Endodermal cell (in vitro differentiated cells): ENCODE measurements at regions not wholly inside any gene's neighbourhood (a gene's known extent, or its start where the extent isn't known, plus 50 kb on each side); places are given as distances from the start of the nearest gene placed in this dataset.

Experiments
- DNase-seq: peaks from one replicate; pipeline ENCODE4 v3.0.0-alpha.2; 2017
- H3K27ac ChIP-seq: 2 replicates; pipeline ENCODE4 v1.5.1; 2013; ENCODE audit warnings: mild to moderate bottlenecking, low read depth, low read length, moderate library complexity
- H3K27me3 ChIP-seq: 2 replicates; pipeline ENCODE4 v1.6.1; 2013; ENCODE audit warnings: mild to moderate bottlenecking, low read length, moderate library complexity; ENCODE audit not compliant: insufficient read depth, control insufficient read depth, poor library complexity, severe bottlenecking
- H3K36me3 ChIP-seq: 2 replicates; pipeline ENCODE4 v1.7.0; 2013; ENCODE audit warnings: mild to moderate bottlenecking, low read length, moderate library complexity; ENCODE audit not compliant: control insufficient read depth, insufficient read depth
- H3K4me1 ChIP-seq: one replicate; pipeline ENCODE4 v1.7.0; 2013; ENCODE audit warnings: low read length; ENCODE audit not compliant: control insufficient read depth, insufficient read depth
- H3K4me3 ChIP-seq: 2 replicates; pipeline ENCODE4 v1.5.1; 2013; ENCODE audit warnings: mild to moderate bottlenecking, low read length, moderate library complexity
- H3K9ac ChIP-seq: 2 replicates; pipeline ENCODE4 v1.6.1; 2013; ENCODE audit warnings: mild to moderate bottlenecking, low read length, moderate library complexity; ENCODE audit not compliant: poor library complexity, severe bottlenecking; ENCODE audit errors: extremely low read depth
- H3K9me3 ChIP-seq: 2 replicates; pipeline ENCODE4 v1.6.1; 2013; ENCODE audit warnings: mild to moderate bottlenecking, low read length, moderate library complexity; ENCODE audit not compliant: control insufficient read depth
- H3K27ac Mint-ChIP-seq: 2 replicates; pipeline ENCODE4 v1.8.0; 2020; ENCODE audit warnings: mixed read lengths
- H3K27me3 Mint-ChIP-seq: 2 replicates; pipeline ENCODE4 v1.8.0; 2021; ENCODE audit warnings: mild to moderate bottlenecking, mixed read lengths; ENCODE audit not compliant: insufficient read depth
- H3K36me3 Mint-ChIP-seq: 2 replicates; pipeline ENCODE4 v1.8.0; 2020; ENCODE audit warnings: low read depth, mixed read lengths
- H3K4me1 Mint-ChIP-seq: 2 replicates; pipeline ENCODE4 v1.8.0; 2020; ENCODE audit warnings: mixed read lengths
- H3K4me3 Mint-ChIP-seq: 2 replicates; pipeline ENCODE4 v1.8.0; 2020; ENCODE audit warnings: mild to moderate bottlenecking, moderate library complexity, mixed read lengths
- H3K9me3 Mint-ChIP-seq: 2 replicates; pipeline ENCODE4 v1.8.0; 2020; ENCODE audit warnings: mild to moderate bottlenecking, mixed read lengths
- WGBS, 2 experiments: methylation state at CpG; one replicate each; pipeline versions ENCODE4 v1.1.5 to v1.1.7; 2013; ENCODE audit warnings: missing lambda C conversion rate in 2 of 2, mixed read lengths in 1 of 2; ENCODE audit not compliant: insufficient coverage in 1 of 2, insufficient read length in 1 of 2; 5-methylcytosine and 5-hydroxymethylcytosine counted together
- TF ChIP-seq, protein P1 (sequence below): fragments of 200-600 bp; sonication (generic); conservative IDR thresholded peaks from 2 replicates; pipeline ENCODE4 v1.5.0; 2021; ENCODE audit warnings: antibody characterized with exemption, mild to moderate bottlenecking

DNA sequence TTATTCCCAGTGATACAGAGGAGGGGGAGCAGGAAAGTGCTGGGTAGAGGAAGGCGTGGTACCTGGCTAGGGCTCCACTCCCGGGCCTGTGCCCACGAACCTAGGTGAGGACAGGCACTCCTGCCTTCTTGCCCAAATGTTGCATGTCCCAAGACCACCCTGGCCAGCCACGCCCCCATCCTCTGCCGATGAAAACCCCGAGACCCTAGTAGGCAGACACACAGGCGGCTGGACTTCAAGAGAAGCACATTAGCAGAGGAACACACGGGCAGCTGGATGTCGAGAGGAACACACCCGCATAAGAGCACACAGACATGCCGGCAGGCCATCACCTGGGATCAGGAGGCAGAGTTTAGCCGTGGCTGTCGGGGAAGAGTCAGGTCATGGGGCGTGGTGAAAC is 1386.5 kb upstream of the GOT2 start:
- TF ChIP-seq, protein P1, sequence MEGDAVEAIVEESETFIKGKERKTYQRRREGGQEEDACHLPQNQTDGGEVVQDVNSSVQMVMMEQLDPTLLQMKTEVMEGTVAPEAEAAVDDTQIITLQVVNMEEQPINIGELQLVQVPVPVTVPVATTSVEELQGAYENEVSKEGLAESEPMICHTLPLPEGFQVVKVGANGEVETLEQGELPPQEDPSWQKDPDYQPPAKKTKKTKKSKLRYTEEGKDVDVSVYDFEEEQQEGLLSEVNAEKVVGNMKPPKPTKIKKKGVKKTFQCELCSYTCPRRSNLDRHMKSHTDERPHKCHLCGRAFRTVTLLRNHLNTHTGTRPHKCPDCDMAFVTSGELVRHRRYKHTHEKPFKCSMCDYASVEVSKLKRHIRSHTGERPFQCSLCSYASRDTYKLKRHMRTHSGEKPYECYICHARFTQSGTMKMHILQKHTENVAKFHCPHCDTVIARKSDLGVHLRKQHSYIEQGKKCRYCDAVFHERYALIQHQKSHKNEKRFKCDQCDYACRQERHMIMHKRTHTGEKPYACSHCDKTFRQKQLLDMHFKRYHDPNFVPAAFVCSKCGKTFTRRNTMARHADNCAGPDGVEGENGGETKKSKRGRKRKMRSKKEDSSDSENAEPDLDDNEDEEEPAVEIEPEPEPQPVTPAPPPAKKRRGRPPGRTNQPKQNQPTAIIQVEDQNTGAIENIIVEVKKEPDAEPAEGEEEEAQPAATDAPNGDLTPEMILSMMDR: no peak
- Histone ChIP-seq H3K4me1 (no peaks in the 10 kb centered on the region), H3K9ac (no peak overlapping the region), H3K27me3 (no peaks in the 10 kb centered on the region), H3K4me3 (no peak overlapping the region), H3K9me3 (no peaks in the 10 kb centered on the region), H3K36me3 (no peaks in the 10 kb centered on the region), H3K27ac (no peak overlapping the region)
- Mint-ChIP-seq H3K4me3 (no peak overlapping the region), H3K9me3 (no peaks in the 10 kb centered on the region), H3K36me3 (no peaks in the 10 kb centered on the region), H3K4me1 (peaks cover 4% of the 10 kb centered on the region), H3K27me3 (no peaks in the 10 kb centered on the region), H3K27ac (no peak overlapping the region)
- DNase-seq: no peak
- WGBS, 2 experiments: 92 to 98% methylated on average over 10 to 14 of the region's 14 CpGs

DNA sequence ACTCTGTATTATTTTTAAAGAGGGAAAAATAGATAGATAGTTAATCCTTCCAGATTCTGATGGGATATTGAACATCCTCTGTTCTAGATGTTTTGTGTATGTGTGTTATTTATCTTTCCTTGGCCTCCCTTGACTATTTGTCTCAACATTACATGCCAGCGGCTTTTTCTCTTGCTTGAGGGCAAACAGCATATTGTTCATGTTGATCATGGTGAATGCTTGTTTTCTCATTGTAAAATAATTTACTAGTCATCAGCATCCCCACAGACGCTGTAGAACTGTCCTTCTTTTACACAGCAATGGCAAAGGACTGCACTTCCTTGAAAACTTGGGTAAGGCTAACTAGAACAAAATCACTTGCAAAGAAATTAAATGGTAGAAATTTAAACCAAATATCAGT is 1376.4 kb upstream of the GOT2 start:
- H3K4me3 ChIP-seq: no peak overlapping the region
- WGBS, 2 experiments: 100% methylated on average over 1 of the region's 2 CpGs; no CpG with 5 or more reads in 1 of the 2 experiments
- TF ChIP-seq, protein P1: no peak
- H3K27ac ChIP-seq: no peak overlapping the region
- H3K9ac ChIP-seq: no peak overlapping the region
- Mint-ChIP-seq H3K27me3 (no peaks in the 10 kb centered on the region), H3K27ac (no peak overlapping the region), H3K4me1 (peaks cover 2% of the 10 kb centered on the region), H3K4me3 (no peak overlapping the region), H3K36me3 (no peaks in the 10 kb centered on the region), H3K9me3 (no peaks in the 10 kb centered on the region)
- H3K9me3 ChIP-seq: no peaks in the 10 kb centered on the region
- H3K27me3 ChIP-seq: no peaks in the 10 kb centered on the region
- no peaks in the 10 kb centered on the region for H3K36me3 ChIP-seq
- DNase-seq: no peak
- H3K4me1 ChIP-seq: no peaks in the 10 kb centered on the region

- DNase-seq: no peak
- H3K4me3 ChIP-seq: no peak overlapping the region
- no peaks in the 10 kb centered on the region for H3K27me3 ChIP-seq
- TF ChIP-seq, protein P1: no peak
- peaks cover 13% of the 10 kb centered on the region for H3K4me1 Mint-ChIP-seq
- H3K4me3 Mint-ChIP-seq: no peak overlapping the region
- H3K9me3 ChIP-seq: no peaks in the 10 kb centered on the region
- WGBS, 2 experiments: 95 to 96% methylated on average over 3 to 4 of the region's 4 CpGs
- no peak overlapping the region for H3K27ac ChIP-seq
- H3K27me3 Mint-ChIP-seq: no peaks in the 10 kb centered on the region
- H3K9me3 Mint-ChIP-seq: no peaks in the 10 kb centered on the region
- no peaks in the 10 kb centered on the region for H3K36me3 Mint-ChIP-seq
- H3K36me3 ChIP-seq: no peaks in the 10 kb centered on the region
- H3K9ac ChIP-seq: no peak overlapping the region
- no peak overlapping the region for H3K27ac Mint-ChIP-seq
- no peaks in the 10 kb centered on the region for H3K4me1 ChIP-seq
Measured at GRCh38 chr16:60107871-60108270, 1373.8 kb upstream of the GOT2 start.
